ENCODE measurements at regions not wholly inside any gene's neighbourhood (a gene's known extent, or its start where the extent isn't known, plus 50 kb on each side); places are given as distances from the start of the nearest gene placed in this dataset.

DNA sequence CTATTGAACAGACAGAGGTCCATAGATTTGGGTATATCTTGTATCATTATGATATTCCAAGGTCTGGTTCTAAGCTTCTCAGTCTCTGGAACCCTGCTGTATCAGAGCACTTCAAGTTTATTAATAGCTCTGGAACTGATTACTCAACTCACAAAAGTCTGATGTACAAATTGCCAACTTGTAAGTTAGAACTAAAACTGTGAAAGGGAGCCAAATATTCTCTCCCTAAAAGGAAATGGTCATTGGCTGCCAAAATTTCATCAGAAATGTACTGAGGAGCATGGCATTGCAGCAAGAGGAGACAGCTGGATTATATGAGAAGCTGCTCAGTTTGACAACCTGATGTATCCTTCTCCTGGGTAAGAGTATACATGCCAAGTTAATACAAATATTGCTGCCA, 828.8 kb upstream of the SEL1L start:
- no peak for DNase-seq (ENCODE audit: low read depth)

- DNase-seq (ENCODE audit: low read depth) = no peak
These were observed 831.8 kb upstream of the SEL1L start for GRCh38 chr14:82365471-82365870.

GRCh38 chr14:82366803-82367202, 833.1 kb upstream of the SEL1L start:
- DNase-seq (ENCODE audit: low read depth) = no peak

DNA sequence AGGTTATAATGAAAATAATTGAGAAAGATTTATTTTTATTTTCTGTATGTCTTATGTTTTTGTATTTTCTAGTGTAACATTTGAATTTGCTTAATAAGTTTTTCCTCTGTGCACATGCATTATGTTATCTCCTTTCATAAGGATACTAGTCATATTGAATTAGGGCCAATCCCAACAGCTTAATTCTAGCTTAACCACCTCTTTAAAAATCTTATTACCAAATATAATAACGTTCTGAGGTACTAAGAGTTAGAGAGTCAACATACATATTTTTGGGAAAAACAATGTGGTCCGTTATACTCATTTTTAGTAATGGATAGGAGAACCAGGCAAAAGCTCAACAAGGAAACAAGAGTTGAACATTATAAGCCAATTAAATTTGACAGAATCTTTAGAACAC, 845.6 kb upstream of the SEL1L start:
- no peak for DNase-seq (ENCODE audit: low read depth)

GRCh38 chr14:82385048-82385447, 851.4 kb upstream of the SEL1L start:
- DNase-seq (ENCODE audit: low read depth) = no peak

GRCh38 chr14:82387699-82388098, 854.0 kb upstream of the SEL1L start:
- no peak for DNase-seq (ENCODE audit: low read depth)

GRCh38 chr14:82388488-82388887, 854.8 kb upstream of the SEL1L start:
- no peak for DNase-seq (ENCODE audit: low read depth)

DNA sequence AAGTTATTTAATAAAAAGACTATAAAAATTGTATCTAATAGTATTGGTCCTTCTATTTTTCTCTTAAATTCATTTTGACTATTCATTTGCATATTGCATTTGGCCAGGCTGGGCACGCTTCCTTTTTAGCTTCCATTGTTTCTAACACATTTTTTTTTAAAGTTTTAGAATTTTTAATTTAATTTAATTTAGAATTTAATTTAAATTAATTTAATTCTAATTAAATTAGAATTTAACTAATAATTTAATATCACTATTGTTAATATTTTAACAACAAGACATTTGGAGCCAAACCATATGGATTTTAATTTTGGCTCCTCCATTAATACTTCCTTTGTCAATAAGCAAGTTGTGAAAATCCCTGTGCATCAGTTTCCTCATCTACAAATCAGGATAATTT, 856.9 kb upstream of the SEL1L start:
- DNase-seq (ENCODE audit: low read depth) = no peak

DNA sequence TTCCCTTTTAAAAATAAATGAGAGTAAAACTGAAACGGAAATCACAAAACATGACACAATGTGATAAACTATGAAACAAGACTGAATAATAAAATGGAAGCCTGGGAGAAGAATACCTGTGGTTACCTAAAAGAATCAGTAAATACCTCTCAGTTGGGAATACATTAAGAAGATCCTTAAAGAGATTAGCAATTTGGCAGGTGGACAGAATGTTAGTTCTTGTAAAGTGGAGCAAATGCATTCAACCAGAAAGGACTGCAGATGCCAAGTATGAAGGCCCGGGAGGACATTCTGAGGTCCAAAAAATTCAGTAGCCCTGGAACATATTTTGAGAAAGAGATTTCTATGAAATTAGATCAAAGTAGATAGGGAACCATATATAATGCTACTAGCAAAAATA, 861.3 kb upstream of the SEL1L start:
- no peak for DNase-seq (ENCODE audit: low read depth)

DNA sequence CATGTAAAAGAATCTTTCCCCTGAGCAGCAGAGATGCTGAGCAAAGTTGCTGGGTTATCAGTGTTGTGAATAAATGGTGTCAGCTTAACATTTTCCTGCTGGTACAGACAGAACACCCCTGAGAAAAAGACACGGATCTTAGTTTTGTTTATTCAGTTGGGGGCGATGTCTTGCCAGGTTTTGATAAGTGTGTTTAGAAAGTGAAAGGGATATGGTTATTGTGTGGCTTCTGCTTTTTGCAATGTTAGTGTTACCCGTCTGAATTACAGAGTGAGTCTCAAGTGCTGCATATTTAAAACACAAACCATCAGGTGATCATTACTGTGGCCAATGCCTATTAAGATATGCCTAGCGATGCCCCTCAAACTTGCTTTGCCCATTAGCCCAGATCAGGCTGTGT, 864.6 kb upstream of the SEL1L start:
- DNase-seq (ENCODE audit: low read depth) = no peak

GRCh38 chr14:82403987-82404386, 870.3 kb upstream of the SEL1L start:
- DNase-seq (ENCODE audit: low read depth) = no peak

GRCh38 chr14:82410064-82410463, 876.4 kb upstream of the SEL1L start:
- DNase-seq (ENCODE audit: low read depth) = no peak

- DNase-seq (ENCODE audit: low read depth) = no peak
These were observed 877.6 kb upstream of the SEL1L start for GRCh38 chr14:82411298-82411697.

GRCh38 chr14:82412545-82412944, 878.9 kb upstream of the SEL1L start:
- DNase-seq (ENCODE audit: low read depth) = no peak

DNA sequence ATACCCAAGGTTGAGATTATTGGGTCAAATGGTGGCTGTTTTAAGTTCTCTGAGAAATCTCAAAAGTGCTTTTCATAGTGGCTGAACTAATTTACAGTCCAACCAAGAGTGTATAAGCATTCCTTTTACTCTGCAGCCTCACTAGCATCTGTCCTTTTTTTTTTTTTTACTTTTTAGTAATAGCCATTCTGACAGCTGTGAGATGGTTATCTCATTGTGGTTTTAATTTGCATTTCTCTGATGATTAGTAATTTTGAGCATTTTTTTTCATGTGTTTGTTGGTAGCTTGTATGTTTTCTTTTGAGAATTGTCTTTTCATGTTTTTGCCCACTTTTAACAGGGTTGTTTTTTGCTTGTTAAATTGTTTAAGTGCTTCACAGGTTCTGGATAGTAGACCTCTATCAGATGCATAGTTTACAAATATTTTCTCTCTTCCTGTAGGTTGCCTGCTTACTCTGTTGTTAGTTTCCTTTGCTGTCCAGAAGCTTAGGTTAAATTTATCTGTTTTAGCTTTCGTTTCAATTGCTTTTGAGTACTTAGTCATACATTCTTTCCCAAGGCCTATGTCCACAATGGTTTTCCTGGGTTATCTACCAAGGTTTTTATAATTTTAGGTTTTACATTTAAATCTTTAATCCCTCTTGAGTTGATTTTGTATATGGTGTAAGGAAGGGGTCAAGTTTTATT, 881.3 kb upstream of the SEL1L start:
- no peak for DNase-seq (ENCODE audit: low read depth)

DNA sequence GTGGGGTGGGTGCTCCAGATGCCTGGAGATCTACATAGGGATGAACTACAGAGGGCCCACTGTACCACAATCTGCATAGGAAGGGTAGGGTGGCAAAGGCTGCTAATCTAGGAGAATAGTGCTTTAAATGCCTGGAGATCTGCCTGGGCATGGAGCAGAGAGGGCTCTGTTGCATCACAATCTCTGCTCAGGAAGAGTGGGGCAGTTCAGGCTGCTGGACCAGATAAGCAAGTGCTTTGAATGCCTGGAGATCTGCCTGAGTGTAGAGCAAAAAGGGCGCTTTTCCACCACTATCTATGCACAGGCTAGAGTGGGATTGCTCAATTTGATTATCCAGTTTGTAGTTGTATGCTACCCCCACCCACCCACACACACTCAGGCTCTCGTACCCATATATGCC, 886.3 kb upstream of the SEL1L start:
- no peak for DNase-seq (ENCODE audit: low read depth)

DNA sequence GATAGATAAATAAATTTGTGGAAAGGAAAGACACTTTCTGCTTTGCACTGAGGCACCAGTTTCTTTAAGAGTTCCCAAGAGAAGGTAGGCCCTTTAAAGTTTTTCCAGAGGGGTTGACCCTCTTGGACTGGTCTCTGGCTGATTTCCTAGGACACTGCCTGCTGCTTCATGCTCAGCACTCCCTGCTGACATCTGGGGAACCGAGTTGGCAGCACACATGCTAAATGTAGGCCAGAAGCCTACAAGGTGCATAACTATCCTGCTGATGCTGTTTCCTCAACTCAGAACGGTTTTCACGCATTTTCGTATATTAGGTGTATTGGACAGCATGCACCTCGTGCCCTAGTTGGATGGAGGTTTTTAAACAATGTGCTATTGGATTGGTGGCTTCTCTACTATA, 887.2 kb upstream of the SEL1L start:
- no peak for DNase-seq (ENCODE audit: low read depth)

DNA sequence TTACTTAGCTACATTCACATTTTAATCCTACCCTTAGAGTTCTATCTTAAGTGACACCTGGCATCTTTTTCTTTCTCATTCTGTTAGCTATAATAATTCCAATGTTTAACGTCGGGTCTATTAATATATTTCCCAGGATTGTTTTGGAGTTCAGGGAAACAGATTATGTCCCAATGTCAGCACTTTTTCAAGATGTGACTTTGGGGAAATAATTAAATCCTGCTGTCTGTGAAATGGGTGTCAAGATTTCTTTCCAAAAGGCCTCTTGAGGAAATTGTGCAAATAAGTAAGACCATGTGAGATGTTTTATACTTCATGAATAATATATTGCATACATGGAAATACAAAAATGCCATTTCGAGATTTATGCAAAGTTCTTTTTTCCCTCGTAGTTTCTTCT, 887.6 kb upstream of the SEL1L start:
- DNase-seq (ENCODE audit: low read depth) = no peak

GRCh38 chr14:82422230-82422629, 888.6 kb upstream of the SEL1L start:
- DNase-seq (ENCODE audit: low read depth) = no peak

- no peak for DNase-seq (ENCODE audit: low read depth)
These were observed 891.6 kb upstream of the SEL1L start for GRCh38 chr14:82425261-82425660.

GRCh38 chr14:82431031-82431430, 897.4 kb upstream of the SEL1L start:
- no peak for DNase-seq (ENCODE audit: low read depth)

- no peak for DNase-seq (ENCODE audit: low read depth)
These were observed 898.9 kb upstream of the SEL1L start for GRCh38 chr14:82432301-82433105.

GRCh38 chr14:82438436-82438835, 904.8 kb upstream of the SEL1L start:
- DNase-seq (ENCODE audit: low read depth) = no peak

- DNase-seq (ENCODE audit: low read depth) = no peak
These were observed 907.6 kb upstream of the SEL1L start for GRCh38 chr14:82441270-82441669.

Data from HS-27A (cell line).